Activated T-helper 1 cell treated with anti-CD3 and anti-CD28 coated beads, Interleukin-12 subunit alpha, Interleukin-12 subunit beta, Interleukin-2, Interleukin-4 antibody, amounts not matched to agents 30 ng/mL and 10 ng/mL and 1 ng/mL, durations not matched to agents 14 hours and 24 hours and 36 hours (primary cell): ENCODE measurements at regions not wholly inside any gene's neighbourhood (a gene's known extent, or its start where the extent isn't known, plus 50 kb on each side); places are given as distances from the start of the nearest gene placed in this dataset.

ENCODE experiments used
- DNase-seq: peaks from one replicate; pipeline ENCODE4 v3.0.0; 2021; ENCODE audit warnings: low spot score
- H3K27ac Mint-ChIP-seq: one replicate; pipeline ENCODE4 v1.8.0; 2021; ENCODE audit warnings: mild to moderate bottlenecking, mixed read lengths
- H3K27me3 Mint-ChIP-seq: one replicate; pipeline ENCODE4 v1.8.0; 2022; ENCODE audit warnings: mild to moderate bottlenecking, moderate library complexity, mixed read lengths; ENCODE audit not compliant: insufficient read depth
- H3K36me3 Mint-ChIP-seq: one replicate; pipeline ENCODE4 v1.8.0; 2021; ENCODE audit warnings: low read depth, mixed read lengths
- H3K4me1 Mint-ChIP-seq: one replicate; pipeline ENCODE4 v1.8.0; 2021; ENCODE audit warnings: low read depth, mixed read lengths
- H3K4me3 Mint-ChIP-seq: one replicate; pipeline ENCODE4 v1.8.0; 2021; ENCODE audit warnings: mild to moderate bottlenecking, moderate library complexity, mixed read lengths
- H3K9me3 Mint-ChIP-seq: one replicate; pipeline ENCODE4 v1.8.0; 2021; ENCODE audit warnings: mixed read lengths
- intact Hi-C: fragments of 100-400 bp; cut with micrococcal nuclease; formaldehyde crosslinking; loops from one replicate; pipeline ENCODE4 v1.15.1; 2024

DNA sequence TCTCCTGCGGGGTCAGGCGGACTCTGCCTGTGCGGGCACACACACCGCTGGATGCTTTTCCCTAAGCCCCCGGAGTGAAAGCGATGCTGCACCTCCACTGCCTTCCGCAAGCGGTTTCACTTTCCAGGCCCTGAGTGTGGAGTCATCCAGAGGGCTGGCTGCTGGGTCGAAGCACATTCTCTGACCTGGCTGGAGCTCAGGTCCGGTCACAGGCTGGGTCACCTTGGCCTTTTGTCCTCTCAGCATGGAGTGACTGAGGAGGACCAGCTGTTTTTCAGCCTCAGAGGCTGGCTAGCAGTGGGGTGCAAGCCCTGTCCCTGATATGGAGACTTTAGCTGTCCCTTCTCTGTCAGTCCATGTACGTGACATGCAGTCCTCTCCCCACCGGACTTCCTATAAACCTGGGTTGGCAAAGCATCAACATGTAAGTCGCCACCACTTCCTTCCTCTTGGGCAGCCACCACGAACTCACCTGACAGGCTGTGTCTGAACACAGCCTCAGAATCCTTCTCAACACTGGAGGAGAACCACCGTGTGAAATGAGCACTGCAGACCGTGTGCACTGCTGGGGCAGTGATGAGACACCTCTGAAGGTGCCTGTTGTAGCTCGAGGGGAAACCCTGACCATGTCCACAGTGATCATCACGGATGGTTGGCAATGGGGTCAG lies 51.3 kb downstream of the GADD45G start:
- Mint-ChIP-seq H3K4me1 (peaks cover 67% of the 10 kb centered on the region), H3K9me3 (no peaks in the 10 kb centered on the region), H3K4me3 (peak overlapping the region; percentile 17), H3K36me3 (no peaks in the 10 kb centered on the region), H3K27ac (peak overlapping the region; percentile 41), H3K27me3 (peaks cover 13% of the 10 kb centered on the region)
- peak; percentile 45 for DNase-seq
- intact Hi-C loops: loop anchor here (2.0 kb wide), 1 partner anchor 49 kb away; no protein-coding TSS in a partner anchor

DNA sequence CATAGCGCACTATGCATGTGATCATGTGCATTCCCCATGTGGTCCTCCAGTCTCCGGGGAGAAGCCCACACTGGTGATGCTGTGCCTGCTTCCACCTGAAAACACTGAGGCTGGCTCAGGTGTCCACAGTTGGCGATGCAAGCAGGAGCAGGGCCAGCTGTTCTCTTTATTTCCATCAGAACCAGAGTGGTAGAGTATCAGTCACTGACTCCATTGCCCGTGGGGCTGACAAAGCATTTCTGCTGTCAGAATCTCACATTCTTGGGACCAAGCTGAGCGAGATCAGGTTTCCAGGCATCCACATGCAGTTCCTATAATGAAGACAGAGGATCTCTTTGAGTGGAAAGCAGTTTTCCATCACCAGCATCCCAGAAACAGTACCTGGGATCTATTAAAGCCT lies 52.5 kb downstream of the GADD45G start:
- intact Hi-C loops: loop anchor here (1.0 to 2.0 kb wide), 2 partner anchors 44 to 50 kb away; no protein-coding TSS in a partner anchor

DNA sequence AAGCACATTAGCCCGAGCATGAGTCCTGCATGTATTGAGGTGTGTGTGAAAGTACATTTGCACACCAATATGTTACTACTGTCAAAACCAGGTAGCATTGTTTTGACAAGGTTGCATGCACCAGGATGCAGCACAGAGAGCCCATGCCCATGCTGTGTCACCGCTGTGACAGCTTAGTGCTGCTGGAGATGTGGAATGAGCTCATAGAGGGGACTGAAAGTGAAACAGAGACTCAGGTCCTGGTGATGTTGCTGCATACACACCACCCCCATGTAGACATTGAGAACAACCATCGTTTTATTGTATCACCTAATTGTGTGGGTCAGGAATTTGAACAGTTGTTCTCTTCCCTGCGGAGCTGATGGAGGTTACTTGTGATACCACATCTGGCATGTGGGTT lies 53.0 kb downstream of the GADD45G start:
- peaks cover 11% of the 10 kb centered on the region for H3K27me3 Mint-ChIP-seq
- intact Hi-C loops: loop anchor here (1.0 to 2.0 kb wide), 2 partner anchors 44 to 51 kb away; no protein-coding TSS in a partner anchor
- H3K27ac Mint-ChIP-seq: peak overlapping the region; percentile 48

More for the DNA sequence above, 52.5 kb downstream of the GADD45G start:
- no peaks in the 10 kb centered on the region for H3K36me3 Mint-ChIP-seq
- no peak overlapping the region for H3K27ac Mint-ChIP-seq
- DNase-seq: no peak
- H3K27me3 Mint-ChIP-seq: peaks cover 11% of the 10 kb centered on the region
- peak overlapping the region; percentile 37 for H3K4me3 Mint-ChIP-seq
- H3K9me3 Mint-ChIP-seq: no peaks in the 10 kb centered on the region
- peaks cover 55% of the 10 kb centered on the region for H3K4me1 Mint-ChIP-seq

DNA sequence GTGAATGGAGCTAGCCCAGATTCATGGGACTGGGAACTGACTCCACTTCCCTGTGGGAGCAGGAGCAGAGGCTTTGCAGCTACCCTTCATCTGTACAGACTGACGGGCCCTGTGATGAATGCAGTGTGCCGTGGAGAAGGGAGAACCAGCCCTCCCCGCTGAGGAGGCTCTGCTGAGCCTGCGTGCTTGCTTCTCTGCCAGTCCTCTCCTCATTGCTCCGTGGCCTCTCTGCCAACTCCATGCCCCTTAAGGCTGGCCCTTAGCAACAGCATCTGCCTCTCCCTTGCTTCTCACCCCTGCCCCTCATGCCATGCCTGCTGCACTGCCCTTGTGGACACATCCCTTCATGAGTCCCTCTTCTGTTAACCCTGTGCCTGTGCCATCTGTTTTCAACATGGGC lies 53.6 kb downstream of the GADD45G start:
- Mint-ChIP-seq H3K9me3 (no peaks in the 10 kb centered on the region), H3K27ac (no peak overlapping the region), H3K4me3 (no peak overlapping the region), H3K27me3 (peaks cover 11% of the 10 kb centered on the region), H3K4me1 (peaks cover 60% of the 10 kb centered on the region), H3K36me3 (no peaks in the 10 kb centered on the region)
- DNase-seq: no peak
- intact Hi-C loops: no loop called here

More for the DNA sequence above, 53.0 kb downstream of the GADD45G start:
- no peaks in the 10 kb centered on the region for H3K36me3 Mint-ChIP-seq
- peak; percentile 64 for DNase-seq
- peaks cover 55% of the 10 kb centered on the region for H3K4me1 Mint-ChIP-seq
- H3K4me3 Mint-ChIP-seq: no peak overlapping the region
- no peaks in the 10 kb centered on the region for H3K9me3 Mint-ChIP-seq

DNA sequence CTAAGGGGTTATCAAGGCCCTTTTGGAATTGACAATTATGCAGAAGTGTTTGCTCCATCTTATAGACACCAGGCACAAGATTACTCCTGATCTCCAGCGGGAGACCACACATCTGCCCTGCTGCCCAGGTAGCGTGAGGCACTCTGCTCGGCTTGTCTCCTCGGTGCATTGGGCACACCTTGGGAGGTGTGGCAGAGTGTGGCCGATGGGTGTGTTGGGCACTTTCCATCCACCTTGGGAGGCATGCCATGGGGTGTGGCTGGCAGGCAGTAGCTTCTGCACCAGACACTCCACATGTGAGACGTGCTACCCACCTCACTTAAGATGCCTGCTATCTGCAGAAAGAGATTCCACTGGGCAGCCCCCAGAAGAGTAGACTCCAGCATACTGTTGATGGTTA lies 54.1 kb downstream of the GADD45G start:
- DNase-seq: no peak
- H3K9me3 Mint-ChIP-seq: no peaks in the 10 kb centered on the region
- peaks cover 11% of the 10 kb centered on the region for H3K27me3 Mint-ChIP-seq
- H3K36me3 Mint-ChIP-seq: no peaks in the 10 kb centered on the region
- intact Hi-C loops: no loop called here
- no peak overlapping the region for H3K4me3 Mint-ChIP-seq
- H3K4me1 Mint-ChIP-seq: peaks cover 65% of the 10 kb centered on the region
- no peak overlapping the region for H3K27ac Mint-ChIP-seq

DNA sequence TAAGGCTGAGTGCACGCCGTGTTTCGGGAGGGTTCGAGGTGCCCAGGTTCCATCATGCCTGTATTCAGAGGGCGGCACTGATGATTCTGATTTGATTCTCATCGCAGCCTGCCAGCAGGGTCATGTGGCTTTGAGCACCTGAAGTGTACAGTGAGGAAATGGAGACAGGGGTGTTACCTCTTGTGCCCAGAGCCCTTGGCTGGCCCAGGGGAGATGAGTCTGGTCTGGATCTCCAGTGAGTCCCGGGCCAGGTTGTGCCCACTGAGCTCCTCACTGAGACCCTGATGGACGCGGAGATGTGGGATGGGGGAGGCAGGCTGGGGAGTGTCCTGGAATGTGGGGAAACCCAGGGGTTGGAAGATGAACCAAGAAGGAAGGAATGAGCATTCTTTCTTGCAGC lies 54.7 kb downstream of the GADD45G start:
- Mint-ChIP-seq H3K36me3 (no peaks in the 10 kb centered on the region), H3K4me1 (peaks cover 65% of the 10 kb centered on the region), H3K27ac (no peak overlapping the region), H3K27me3 (peaks cover 9% of the 10 kb centered on the region), H3K9me3 (no peaks in the 10 kb centered on the region), H3K4me3 (no peak overlapping the region)
- intact Hi-C loops: no loop called here
- DNase-seq: no peak

DNA sequence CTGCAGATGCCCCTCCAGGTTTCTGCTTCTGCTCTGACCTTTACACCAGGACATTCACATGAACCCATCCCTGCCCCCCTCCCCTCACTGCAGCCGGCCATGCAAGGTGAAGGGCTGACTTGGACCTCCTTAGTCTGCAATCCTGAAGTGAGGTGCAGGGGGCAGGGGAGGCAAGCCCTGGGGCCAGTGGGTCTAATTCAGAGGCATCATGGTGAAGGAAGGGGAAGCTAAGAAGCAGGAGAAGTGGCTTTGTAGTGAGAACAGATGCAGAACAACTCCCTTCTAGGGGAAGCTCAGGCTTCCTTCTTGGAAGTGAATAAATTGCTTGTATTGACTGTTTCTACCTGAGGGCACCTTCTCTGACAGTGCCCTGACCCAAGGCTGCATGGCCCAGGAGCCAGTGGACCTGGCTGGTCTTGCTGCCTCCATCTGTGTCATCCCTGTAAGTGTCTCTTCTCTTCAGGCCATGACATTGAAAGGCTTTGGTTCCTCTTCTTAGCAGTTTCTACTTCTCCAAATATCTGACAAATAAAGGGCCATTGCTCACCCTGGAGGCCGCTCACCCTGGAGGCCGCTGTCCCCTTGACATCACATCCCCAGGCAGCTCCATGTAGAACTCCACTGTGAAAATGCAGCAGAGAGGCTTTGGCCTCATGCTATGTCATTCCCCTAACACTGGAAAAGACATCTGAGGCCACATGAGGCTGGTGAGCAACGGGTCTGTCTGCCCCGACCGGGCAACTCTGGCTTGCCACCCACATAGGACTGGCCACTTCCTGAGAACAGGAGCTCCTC lies 55.3 kb downstream of the GADD45G start:
- Mint-ChIP-seq H3K27me3 (peaks cover 4% of the 10 kb centered on the region), H3K4me1 (peaks cover 58% of the 10 kb centered on the region), H3K36me3 (no peaks in the 10 kb centered on the region), H3K4me3 (no peak overlapping the region), H3K9me3 (no peaks in the 10 kb centered on the region), H3K27ac (no peak overlapping the region)
- DNase-seq: no peak
- intact Hi-C loops: no loop called here

DNA sequence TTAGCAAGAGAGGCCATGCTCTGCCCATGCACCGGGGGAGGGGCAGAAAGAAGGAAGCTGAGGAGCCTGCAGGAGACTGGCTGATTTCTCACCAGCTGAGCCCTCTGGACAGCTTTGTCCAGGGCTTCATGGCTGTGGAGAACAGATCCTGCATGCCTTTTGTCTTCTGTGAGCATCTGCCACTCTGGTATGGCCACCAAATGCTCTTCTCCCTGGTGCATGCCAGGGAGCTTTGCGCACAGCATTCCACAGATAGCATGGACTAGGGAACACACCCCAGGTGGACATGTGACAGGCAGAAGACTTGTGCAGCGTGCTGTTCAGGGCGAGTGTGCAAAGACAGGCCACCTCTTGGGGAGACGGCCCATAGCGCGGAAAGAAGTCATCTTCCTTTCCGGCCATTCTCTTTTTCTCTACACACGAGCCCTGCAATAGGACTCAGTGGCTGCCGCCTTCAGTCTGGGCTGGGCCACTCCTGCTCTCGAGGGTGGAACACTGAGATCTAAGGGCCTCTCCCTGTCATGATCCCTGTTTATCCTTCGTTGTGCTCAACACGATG lies 56.7 kb downstream of the GADD45G start:
- intact Hi-C loops: no loop called here
- H3K4me1 Mint-ChIP-seq: peaks cover 52% of the 10 kb centered on the region
- H3K4me3 Mint-ChIP-seq: no peak overlapping the region
- H3K9me3 Mint-ChIP-seq: no peaks in the 10 kb centered on the region
- H3K36me3 Mint-ChIP-seq: peaks cover 2% of the 10 kb centered on the region
- no peak for DNase-seq
- H3K27me3 Mint-ChIP-seq: peaks cover 2% of the 10 kb centered on the region
- no peak overlapping the region for H3K27ac Mint-ChIP-seq

DNA sequence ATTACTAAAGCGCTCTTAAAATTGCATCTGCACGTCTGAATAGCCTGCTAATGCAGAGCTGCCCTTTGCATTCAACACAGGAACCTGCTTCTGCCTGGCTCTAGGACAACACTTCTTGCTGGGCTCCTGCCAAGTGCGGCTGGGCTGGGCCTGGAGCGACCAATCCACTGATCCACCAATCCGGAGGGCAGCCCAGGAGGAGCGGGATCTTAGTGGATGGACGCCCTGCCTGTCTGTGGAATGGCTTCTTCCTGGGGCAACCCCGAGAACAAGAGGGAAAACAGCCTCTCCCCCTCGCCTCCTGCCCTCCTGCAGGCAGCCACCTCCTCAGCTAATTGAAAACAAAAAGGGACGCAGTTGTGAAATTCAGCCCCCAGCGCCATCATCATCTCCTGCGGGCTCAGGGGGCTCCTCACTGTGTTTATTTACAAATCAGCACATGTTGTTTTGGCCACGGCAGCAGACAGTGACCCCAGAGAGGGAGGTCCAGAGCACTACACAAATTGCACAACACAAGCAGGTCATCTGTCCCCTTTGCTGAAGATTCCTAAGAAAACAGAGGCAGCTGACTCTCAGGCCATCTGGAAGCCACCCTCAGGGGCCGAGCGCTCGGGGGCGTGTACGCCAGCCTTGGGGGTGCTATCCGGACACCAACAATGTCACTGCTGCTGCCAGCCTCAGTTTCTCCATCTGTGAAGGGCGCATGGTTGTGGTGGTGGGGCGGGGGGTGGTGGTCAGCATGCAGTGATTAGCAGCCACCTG lies 57.3 kb downstream of the GADD45G start:
- H3K4me1 Mint-ChIP-seq: peaks cover 46% of the 10 kb centered on the region
- peaks cover 2% of the 10 kb centered on the region for H3K27me3 Mint-ChIP-seq
- no peak for DNase-seq
- H3K4me3 Mint-ChIP-seq: no peak overlapping the region
- intact Hi-C loops: no loop called here
- no peak overlapping the region for H3K27ac Mint-ChIP-seq
- H3K36me3 Mint-ChIP-seq: peaks cover 2% of the 10 kb centered on the region
- H3K9me3 Mint-ChIP-seq: no peaks in the 10 kb centered on the region

DNA sequence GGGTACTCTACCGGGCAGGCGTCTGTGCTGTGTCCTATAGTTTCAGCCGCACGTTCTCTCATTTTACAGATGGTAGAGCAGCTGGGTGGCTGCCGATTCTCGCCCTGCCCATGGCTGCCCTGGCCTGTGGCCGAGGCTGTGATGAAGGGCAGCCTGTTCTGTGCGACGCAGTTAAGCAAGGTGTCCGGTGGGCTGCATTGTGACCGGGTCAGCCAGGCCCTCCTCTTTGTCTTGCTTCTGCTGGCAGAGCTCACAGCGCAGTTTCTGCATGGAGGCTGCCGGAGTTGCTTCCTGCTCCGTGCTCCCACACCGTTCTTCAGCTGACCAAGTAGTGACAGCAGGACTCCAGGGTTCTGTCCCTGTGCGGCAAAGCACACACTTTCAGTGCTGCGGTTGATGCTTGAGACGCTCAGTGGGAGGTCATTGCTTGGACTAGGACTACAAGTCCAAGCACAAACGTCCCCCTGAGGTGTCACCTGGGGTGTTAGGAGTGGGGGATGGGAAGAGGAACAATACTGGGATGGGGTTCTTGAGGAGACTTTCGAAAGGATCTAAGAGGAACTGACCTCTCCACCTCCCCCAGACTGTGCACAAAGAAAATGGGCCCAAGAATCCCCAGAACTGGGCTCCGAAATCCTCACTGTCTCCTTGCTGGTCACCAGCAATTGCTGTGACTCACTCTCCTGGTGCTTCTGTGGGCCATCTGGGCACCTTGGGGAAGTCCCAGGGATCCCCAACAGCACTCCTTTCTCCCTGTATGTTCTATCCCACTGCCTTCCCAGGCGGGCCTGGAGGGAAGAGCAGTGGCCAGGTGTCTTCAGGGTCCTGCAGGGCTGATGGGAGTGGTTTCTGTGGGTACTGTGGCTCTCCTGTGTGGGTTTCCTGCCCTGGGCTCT lies 58.2 kb downstream of the GADD45G start:
- no peak overlapping the region for H3K4me3 Mint-ChIP-seq
- H3K27ac Mint-ChIP-seq: no peak overlapping the region
- peaks cover 2% of the 10 kb centered on the region for H3K36me3 Mint-ChIP-seq
- DNase-seq: no peak
- peaks cover 2% of the 10 kb centered on the region for H3K27me3 Mint-ChIP-seq
- peaks cover 46% of the 10 kb centered on the region for H3K4me1 Mint-ChIP-seq
- H3K9me3 Mint-ChIP-seq: no peaks in the 10 kb centered on the region
- intact Hi-C loops: no loop called here

DNA sequence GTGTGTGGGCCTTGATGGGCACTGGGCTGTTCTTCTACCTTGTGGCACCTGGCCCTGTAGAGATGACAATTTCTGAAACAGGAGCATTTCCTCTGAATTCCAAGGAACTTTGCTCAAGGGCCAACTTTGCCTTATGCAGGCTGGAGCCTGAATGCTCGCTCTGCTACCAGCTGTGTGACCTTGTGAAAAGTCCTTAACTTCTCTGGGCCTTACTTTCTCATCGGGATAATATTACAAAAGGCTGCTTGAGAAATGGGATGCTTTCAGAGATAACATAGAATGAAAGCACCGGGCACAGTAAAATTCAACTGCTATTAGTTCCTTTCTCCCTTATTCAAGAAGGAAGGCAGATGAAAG lies 58.8 kb downstream of the GADD45G start:
- peaks cover 46% of the 10 kb centered on the region for H3K4me1 Mint-ChIP-seq
- peaks cover 2% of the 10 kb centered on the region for H3K36me3 Mint-ChIP-seq
- intact Hi-C loops: no loop called here
- peaks cover 2% of the 10 kb centered on the region for H3K27me3 Mint-ChIP-seq
- H3K27ac Mint-ChIP-seq: no peak overlapping the region
- no peak overlapping the region for H3K4me3 Mint-ChIP-seq
- DNase-seq: no peak
- no peaks in the 10 kb centered on the region for H3K9me3 Mint-ChIP-seq

DNA sequence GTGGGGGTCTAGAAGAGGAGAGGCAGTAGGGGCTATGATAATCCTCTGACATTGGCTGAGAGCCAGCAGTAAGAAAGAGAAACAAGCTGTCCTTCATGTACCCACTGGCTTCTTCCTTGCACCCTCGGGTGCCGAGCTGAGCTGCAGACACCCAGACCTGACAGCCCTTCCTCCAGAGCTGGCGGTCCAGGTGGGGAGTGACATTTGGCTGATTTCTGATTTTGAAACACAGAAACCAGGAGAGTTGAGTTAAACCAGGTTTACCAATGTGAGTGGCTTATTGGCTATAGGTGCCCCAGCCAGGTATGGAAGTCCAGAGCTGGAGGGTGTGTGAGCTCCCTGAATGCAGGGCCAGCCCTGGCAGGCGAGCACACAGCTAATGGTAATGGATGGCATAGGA lies 59.2 kb downstream of the GADD45G start:
- DNase-seq: no peak
- Mint-ChIP-seq H3K27me3 (peaks cover 2% of the 10 kb centered on the region), H3K36me3 (peaks cover 4% of the 10 kb centered on the region), H3K4me3 (no peak overlapping the region), H3K4me1 (peaks cover 45% of the 10 kb centered on the region), H3K9me3 (no peaks in the 10 kb centered on the region), H3K27ac (no peak overlapping the region)
- intact Hi-C loops: no loop called here
